ENCODE measurements at regions not wholly inside any gene's neighbourhood (a gene's known extent, or its start where the extent isn't known, plus 50 kb on each side); places are given as distances from the start of the nearest gene placed in this dataset.
"Not testable (repeated sequence)": the region's sequence is repeated elsewhere in the genome, so short reads cannot be mapped to it uniquely, and the experiment has no call there.

DNA sequence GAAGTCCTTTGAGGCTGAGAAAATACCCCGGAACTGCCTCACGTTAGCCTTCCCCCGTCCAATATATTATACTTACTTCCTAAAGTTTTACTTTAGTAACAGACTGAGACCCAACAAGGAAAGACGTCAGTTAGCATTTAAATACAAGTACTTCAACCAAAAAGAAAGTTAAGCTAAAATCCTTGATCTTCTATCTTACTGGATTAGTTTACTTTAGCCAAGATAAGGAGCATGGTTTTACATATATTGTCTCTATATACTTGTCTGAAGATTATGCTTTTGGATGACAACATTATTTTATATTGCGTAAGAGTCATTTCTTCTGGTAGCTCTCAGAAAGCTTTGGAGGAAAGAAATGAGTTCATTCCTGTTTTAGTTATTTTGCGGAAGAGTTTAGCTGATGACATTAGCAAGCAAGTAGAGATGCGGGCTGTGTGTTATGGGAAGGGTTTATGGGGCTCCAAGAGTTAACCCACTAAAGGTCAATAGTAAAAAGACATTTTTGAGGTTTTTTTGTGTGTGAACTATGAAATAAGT is 532.9 kb downstream of the ZNF516 start:
- H3K79me2 ChIP-seq = no peaks in the 10 kb centered on the region
- H2AFZ ChIP-seq = no peak overlapping the region
- TF ChIP-seq, protein P1, sequence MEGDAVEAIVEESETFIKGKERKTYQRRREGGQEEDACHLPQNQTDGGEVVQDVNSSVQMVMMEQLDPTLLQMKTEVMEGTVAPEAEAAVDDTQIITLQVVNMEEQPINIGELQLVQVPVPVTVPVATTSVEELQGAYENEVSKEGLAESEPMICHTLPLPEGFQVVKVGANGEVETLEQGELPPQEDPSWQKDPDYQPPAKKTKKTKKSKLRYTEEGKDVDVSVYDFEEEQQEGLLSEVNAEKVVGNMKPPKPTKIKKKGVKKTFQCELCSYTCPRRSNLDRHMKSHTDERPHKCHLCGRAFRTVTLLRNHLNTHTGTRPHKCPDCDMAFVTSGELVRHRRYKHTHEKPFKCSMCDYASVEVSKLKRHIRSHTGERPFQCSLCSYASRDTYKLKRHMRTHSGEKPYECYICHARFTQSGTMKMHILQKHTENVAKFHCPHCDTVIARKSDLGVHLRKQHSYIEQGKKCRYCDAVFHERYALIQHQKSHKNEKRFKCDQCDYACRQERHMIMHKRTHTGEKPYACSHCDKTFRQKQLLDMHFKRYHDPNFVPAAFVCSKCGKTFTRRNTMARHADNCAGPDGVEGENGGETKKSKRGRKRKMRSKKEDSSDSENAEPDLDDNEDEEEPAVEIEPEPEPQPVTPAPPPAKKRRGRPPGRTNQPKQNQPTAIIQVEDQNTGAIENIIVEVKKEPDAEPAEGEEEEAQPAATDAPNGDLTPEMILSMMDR (IDR thresholded peaks at IDR 0.05) = no peak
- no peaks in the 10 kb centered on the region for H3K27me3 ChIP-seq (ENCODE audit: control insufficient read depth, insufficient read depth, low read length)
- H3K4me3 ChIP-seq (ENCODE audit: low read depth, low read length) = no peak overlapping the region
- H3K9me3 ChIP-seq (ENCODE audit: control insufficient read depth, low read length) = no peaks in the 10 kb centered on the region
- no peak overlapping the region for H3K4me2 ChIP-seq (ENCODE audit: low read length)
- H3K36me3 ChIP-seq (ENCODE audit: control insufficient read depth, insufficient read depth, low read length) = no peaks in the 10 kb centered on the region
- no peak overlapping the region for H3K27ac ChIP-seq
- H3K4me1 ChIP-seq = no peaks in the 10 kb centered on the region
- H3K9ac ChIP-seq = no peak overlapping the region

DNA sequence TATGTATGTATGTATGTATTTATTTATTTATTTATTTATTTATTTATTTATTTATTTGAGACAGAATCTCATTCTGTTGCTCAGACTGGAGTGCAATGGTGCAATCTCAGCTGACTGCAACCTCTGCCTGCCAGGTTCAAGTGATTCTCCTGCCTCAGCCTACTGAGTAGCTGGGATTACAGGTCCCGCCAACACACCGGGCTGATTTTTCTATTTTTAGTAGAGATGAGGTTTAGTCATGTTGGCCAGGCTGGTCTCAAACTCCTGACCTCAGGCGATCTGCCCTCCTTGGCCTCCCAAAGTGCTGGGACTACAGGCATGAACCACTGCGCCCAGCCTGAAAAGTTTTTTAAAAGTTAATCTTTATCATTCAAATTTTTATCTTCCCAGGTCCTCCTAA is 532.9 kb upstream of the SMIM21 start:
- H3K79me2 ChIP-seq; H2AFZ ChIP-seq; H3K4me3 ChIP-seq (ENCODE audit: low read depth, low read length); H3K9me3 ChIP-seq (ENCODE audit: control insufficient read depth, low read length); H3K4me1 ChIP-seq; H3K36me3 ChIP-seq (ENCODE audit: control insufficient read depth, insufficient read depth, low read length); H3K9ac ChIP-seq; H3K27me3 ChIP-seq (ENCODE audit: control insufficient read depth, insufficient read depth, low read length); H3K4me2 ChIP-seq (ENCODE audit: low read length); H3K27ac ChIP-seq: not testable (repeated sequence)

DNA sequence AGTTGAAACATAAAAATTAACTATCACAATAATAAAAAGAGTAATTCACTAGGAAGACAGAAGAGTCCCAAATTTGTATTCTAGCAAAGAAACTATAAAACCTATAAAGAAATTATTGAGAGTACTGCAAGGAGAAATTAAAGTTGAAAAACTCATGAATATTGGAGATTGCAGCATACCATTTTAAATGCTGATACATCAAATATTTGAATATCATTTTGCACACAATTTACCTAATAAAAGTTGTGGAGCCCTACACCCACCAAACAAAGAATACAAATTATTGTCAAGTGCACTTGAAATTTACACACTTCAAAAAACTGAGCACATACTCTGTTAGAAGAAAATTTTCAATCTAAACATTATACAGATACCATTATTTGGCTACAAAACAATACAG is 531.6 kb upstream of the SMIM21 start:
- Histone ChIP-seq H3K27me3 (ENCODE audit: control insufficient read depth, insufficient read depth, low read length) (no peaks in the 10 kb centered on the region), H3K79me2 (no peaks in the 10 kb centered on the region), H3K4me3 (ENCODE audit: low read depth, low read length) (no peak overlapping the region), H3K36me3 (ENCODE audit: control insufficient read depth, insufficient read depth, low read length) (no peaks in the 10 kb centered on the region), H2AFZ (no peak overlapping the region), H3K9me3 (ENCODE audit: control insufficient read depth, low read length) (no peaks in the 10 kb centered on the region), H3K9ac (no peak overlapping the region), H3K4me1 (no peaks in the 10 kb centered on the region), H3K4me2 (ENCODE audit: low read length) (no peak overlapping the region), H3K27ac (no peak overlapping the region)
- TF ChIP-seq, protein P1 (IDR thresholded peaks at IDR 0.05) = no peak

DNA sequence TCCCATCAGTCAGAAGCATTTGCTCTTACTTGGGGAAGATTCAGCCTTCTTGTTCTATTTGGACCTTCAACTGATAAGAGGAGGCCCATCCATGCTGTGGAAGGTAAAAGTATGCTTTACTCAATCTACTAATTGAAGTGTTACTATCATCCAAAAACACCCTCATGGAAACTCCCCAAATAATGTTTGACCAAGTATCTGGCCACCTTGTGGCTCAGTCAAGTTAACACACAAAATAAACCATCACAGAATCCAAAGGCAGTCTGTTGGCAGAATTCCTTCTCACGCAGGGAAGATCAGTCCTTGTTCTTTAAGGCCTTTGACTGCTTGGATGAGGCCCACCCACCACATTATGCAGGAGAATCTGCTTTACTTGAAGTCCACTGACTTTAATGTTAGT is 531.2 kb upstream of the SMIM21 start:
- no peak overlapping the region for H3K4me2 ChIP-seq (ENCODE audit: low read length)
- no peak overlapping the region for H3K4me3 ChIP-seq (ENCODE audit: low read depth, low read length)
- H2AFZ ChIP-seq = no peak overlapping the region
- H3K36me3 ChIP-seq (ENCODE audit: control insufficient read depth, insufficient read depth, low read length) = no peaks in the 10 kb centered on the region
- H3K27ac ChIP-seq = no peak overlapping the region
- no peaks in the 10 kb centered on the region for H3K79me2 ChIP-seq
- TF ChIP-seq, protein P1 (IDR thresholded peaks at IDR 0.05) = no peak
- no peak overlapping the region for H3K9ac ChIP-seq
- H3K9me3 ChIP-seq (ENCODE audit: control insufficient read depth, low read length) = no peaks in the 10 kb centered on the region
- H3K4me1 ChIP-seq = no peaks in the 10 kb centered on the region
- no peaks in the 10 kb centered on the region for H3K27me3 ChIP-seq (ENCODE audit: control insufficient read depth, insufficient read depth, low read length)

DNA sequence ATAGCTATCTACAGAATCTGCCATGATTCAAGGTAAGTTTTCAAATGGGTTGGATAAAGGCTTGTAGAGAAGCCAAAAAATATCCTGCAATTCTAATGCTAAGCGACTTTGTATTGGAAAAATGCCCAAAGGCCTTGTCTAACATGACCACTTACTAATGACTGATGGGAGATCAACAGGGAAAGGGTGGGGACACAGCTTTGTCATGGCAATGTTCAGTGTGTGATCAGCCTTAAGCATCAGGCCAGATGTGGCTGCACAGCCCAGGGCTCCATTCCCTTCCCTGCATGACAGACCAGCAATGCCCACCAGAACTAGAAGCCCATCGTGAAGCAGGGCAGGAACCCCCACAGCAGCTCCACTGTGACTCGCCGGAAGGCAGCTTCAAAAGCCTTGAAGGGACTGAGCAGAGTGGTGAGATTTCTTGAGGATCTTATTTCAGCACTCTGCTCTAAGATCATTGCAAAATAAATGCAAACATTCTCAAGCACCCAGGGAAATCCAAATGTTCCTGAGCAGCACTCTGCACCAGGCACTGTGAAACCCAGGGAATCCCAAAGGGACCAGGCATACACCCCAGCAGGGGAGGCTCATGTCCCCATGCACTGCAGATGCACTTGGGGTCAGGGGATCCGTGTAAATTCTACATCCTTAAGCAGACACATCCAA is 517.9 kb upstream of the SMIM21 start:
- no peaks in the 10 kb centered on the region for H3K36me3 ChIP-seq (ENCODE audit: control insufficient read depth, insufficient read depth, low read length)
- TF ChIP-seq, protein P1 (IDR thresholded peaks at IDR 0.05) = no peak
- H2AFZ ChIP-seq = no peak overlapping the region
- H3K9me3 ChIP-seq (ENCODE audit: control insufficient read depth, low read length) = peaks cover 3% of the 10 kb centered on the region
- H3K79me2 ChIP-seq = no peaks in the 10 kb centered on the region
- H3K4me3 ChIP-seq (ENCODE audit: low read depth, low read length) = no peak overlapping the region
- H3K4me1 ChIP-seq = no peaks in the 10 kb centered on the region
- no peaks in the 10 kb centered on the region for H3K27me3 ChIP-seq (ENCODE audit: control insufficient read depth, insufficient read depth, low read length)
- no peak overlapping the region for H3K27ac ChIP-seq
- no peak overlapping the region for H3K4me2 ChIP-seq (ENCODE audit: low read length)
- no peak overlapping the region for H3K9ac ChIP-seq
